HG03457 (cell line): ENCODE measurements at regions not wholly inside any gene's neighbourhood (a gene's known extent, or its start where the extent isn't known, plus 50 kb on each side); places are given as distances from the start of the nearest gene placed in this dataset.

Experiments
- ATAC-seq: cut with Tn5 transposase; IDR thresholded peaks from one replicate; pipeline ENCODE4 v1.9.1; 2021; ENCODE audit warnings: moderate number of reproducible peaks; ENCODE audit not compliant: unreplicated experiment

DNA sequence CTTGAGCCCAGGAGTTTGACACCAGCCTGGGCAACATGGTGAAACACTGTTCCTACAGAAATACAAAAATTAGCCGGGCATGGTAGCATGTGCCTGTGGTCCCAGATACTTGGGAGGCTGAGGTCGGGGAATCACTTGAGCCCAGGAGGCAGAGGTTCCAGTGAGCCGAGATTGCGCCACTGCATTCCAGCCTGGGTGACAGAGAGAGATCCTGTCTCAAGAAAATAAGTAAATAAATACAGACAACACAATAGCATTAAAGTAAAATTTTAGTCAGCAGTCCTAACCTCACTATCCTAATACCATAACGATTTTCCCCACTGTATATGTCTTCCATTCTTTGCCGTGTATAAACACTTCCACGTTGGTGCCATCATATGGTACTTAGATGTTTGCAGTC, 83.0 kb upstream of the MBOAT2 start:
- ATAC-seq = no peak

DNA sequence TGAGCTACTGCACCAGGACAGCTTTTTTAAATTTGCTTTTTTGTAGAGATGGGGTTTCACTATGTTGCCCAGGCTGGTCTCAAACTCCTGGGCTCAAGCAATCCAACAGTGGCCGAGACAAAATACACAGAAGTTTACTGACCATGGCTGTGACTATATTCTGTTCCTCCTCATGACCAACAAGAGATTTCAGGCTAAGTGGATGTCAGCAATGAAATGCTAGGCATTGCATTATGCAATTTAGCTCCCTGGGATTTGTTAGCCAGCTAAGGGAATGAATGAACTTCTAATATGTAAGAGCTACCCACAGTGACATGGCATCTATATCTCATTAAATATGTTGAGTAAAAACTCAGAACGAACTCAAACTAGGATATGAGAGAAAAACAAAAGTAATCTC, 81.9 kb upstream of the MBOAT2 start:
- no peak for ATAC-seq

DNA sequence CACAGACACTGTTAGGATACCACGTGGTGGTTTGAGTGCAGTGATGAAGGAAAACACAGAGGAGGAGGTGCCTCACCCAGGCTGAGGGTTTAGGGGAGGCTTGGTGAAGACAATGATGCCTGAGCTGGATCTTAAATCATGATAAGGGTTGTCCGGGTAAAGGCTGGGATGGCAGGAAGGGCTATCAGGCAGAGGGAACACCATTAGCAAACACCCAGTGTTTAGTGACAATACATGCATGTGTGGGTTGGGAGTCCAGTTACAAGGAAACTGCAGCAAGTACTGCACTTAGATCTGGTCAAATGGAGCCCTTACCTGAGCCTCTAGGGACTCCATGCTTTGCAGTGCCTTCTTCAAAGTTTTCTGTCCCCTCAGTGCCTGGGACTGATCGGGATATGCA, 79.8 kb upstream of the MBOAT2 start:
- no peak for ATAC-seq

DNA sequence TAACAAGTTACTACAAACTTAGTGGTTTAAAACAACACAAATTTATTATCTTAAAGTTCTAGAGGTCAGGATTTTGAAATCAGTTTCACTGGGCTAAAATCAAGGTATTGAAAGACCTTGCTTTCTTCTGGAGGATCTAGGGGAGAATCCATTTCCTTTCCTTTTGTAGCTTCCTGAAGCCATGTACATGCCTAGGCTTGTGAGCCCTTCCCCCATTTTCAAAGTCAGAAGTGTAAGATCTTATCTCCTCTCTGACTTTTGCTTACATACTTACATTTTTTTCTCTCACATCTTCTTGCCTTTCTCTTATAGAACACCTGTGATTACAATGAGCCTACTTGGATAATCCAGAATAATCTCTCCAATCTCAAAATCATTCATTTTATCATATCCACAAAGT, 78.7 kb upstream of the MBOAT2 start:
- no peak for ATAC-seq

DNA sequence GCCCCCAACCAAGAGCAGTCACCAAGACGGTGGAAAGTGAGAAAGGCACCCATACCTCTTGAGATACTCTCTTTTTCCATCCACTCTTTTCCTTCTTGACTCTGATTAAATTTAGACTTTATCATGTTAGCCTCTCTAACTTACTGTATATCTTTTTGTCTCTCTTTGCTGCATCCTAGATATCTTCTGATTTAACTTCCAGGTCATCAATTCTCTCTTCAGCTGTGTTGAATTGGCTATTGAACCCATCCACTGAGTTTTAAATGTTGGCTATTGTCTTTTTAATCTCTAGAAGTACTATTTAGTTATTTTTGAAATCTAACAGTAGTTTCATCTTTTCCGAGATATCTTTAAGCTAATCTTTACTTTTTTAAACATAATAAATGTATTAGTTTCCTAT, 78.3 kb upstream of the MBOAT2 start:
- ATAC-seq = no peak

DNA sequence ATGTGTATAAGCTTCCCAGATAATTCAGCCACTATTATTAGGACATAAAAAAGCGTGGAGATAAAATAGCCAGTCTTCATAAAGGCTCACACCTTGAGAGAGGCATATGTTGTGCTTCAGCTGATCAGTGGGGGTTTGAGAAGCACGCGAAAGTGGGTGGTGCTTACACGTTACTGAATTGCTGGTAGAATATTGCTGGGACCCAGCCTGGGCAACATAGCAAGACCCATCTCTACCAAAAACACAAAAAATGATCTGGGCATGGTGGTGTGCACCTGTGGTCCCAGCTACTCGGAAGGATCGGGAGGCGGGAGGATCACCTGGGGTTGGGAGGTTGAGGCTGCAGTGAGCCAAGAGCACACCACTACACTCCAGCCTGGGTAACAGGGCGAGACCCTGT, 74.9 kb upstream of the MBOAT2 start:
- ATAC-seq = no peak

DNA sequence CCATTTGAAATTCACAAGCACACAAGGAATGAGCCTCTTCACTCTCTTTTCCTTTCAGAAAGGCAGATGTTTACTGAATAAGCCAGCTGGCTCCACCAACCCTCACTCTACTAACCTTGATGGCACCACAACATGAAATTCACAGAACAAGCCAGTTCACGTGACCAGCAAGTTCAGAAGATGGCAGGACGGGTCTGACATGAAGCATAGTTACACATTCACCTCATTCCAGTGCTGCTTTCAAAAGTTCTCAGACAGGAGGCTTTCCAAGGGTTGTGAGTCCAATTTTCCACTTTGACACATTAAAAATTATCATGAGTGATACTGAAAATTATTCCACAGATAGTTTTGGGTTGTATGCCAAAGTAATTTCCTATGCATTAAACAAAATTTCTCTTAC, 74.2 kb upstream of the MBOAT2 start:
- no peak for ATAC-seq

DNA sequence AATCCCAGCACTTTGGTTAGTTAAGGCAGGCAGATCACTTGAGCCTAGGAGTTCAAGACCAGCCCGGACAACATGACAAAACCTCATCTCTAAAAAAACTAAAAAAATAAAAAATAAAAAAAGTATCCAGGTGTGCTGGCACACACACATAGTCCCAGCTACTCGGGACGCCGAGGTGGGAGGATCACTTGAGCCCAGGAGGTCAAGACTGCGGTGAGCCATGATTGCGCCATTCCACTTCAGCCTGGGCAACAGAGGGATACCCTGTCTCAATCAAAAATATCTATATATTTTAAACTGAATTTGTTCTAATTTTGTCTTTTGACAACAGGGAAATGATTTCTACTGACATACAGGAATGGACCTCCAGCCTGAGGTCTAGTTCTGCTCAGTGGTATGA, 73.3 kb upstream of the MBOAT2 start:
- ATAC-seq = no peak

DNA sequence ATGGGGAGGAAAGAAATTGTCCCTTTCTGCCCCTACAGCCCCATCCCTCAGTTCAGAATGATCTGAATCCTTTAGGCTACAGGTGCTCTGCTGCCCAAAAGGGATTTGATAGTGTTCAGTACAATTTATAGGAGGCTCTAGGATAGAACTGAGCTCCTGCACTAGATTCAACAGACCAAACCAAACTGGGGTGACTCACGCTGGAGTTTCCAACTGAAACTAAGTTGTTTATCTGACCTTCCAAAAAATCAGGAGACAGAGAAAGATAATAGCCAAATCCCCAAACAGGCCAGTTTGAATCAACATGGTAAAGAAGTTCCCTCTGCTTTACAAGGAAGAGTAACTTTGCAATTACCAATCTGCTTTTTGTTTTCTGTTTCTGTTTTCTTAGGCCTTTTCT, 72.7 kb upstream of the MBOAT2 start:
- ATAC-seq = no peak

DNA sequence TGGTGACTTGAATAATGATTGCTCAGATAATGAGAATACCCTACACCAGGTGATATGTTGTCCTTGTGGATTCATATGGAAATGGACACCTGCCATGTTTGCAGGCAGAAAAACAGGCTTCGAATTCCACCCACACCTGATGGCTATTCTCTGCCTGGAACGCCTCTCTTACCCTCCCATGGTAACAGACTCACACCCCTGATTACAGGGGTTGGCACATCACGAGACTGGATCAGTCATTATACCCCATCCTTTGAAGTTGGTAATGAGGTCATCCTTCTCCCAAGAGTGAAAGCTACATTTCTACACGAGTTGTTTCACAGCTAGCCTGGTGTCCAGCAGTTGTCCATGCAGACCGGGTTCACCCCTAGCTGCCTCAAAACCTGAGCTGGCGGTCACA, 71.4 kb upstream of the MBOAT2 start:
- no peak for ATAC-seq

DNA sequence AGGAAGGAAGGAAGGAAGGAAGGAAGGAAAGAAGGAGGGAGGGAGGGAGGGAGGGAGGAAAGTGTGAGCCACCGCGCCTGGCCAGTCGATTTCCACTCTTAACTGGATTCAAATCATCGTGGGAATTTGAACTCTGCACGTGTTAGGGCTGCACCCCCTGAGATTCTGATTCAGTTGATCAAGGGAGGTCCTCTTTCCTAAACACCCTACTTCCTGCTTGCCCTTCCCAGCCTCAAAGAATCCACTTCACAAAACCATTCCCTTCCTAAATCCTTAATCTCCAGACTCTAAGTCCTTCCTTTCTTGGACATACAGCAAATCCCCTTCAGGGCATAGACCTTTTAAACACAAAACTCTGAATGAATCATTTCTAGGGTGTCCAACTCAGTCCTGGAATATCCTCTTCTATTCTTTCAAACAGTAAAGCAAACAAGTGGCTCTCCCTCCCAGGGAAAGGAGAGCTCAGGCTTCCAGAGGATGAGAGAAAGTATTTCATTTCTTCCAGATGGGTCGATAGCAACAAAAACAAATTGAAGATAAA, 68.2 kb upstream of the MBOAT2 start:
- ATAC-seq = no peak

DNA sequence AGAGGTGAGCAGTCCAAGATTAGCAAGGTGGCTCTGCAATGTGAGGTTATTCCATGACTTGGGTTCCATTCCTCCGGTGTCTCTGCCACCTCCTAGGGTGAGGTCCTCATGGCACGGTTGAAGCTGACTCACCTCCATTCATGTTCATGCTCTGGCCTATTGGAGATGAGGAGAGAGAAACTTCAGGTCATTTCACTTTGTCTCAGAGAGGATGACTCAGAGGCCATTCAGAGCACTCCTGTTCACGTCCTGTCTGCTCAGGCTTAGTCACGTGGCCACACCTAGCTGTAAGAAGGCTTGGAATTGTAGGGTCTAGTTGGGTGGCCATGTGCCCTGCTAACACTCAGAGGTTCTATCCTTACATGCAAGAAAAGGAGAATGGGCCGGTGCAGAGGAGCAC, 67.5 kb upstream of the MBOAT2 start:
- ATAC-seq = no peak

DNA sequence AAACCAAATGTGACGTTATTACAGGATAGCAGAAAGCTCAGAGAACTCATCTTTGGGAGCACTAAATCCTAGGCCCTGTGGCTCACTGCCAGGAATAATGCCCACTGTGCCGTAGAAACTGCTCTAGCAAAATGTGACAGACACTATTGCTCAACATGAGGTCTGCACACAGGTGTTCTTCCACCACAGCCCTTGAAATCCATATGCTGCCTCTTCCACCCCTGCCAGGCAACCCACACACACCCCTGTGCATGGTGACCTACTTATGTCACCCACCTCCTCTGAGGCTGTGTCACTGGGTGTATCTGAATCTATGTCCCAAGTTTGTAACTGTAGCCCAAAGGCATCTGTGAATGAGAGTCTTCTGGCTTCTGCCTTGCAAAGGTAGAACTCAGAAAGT, 66.1 kb upstream of the MBOAT2 start:
- ATAC-seq = no peak

DNA sequence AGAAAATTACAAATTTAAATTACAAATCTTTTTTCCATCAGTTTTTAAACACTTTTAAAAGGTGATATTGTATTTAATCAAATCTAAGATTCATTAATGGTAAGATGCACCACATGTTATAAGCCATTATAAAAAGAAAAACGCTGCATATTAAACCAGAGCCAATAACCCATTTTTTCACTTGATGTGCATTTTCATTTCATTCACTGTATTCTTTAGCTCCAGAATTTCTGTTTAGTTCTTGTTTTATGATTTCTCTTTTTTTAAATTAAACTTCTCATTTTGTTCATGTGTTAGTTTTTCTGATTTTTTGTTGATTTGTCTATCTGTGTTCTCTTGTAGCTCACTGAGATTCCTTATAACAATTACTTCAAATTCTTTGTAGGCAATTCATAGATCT, 62.4 kb upstream of the MBOAT2 start:
- ATAC-seq = no peak

DNA sequence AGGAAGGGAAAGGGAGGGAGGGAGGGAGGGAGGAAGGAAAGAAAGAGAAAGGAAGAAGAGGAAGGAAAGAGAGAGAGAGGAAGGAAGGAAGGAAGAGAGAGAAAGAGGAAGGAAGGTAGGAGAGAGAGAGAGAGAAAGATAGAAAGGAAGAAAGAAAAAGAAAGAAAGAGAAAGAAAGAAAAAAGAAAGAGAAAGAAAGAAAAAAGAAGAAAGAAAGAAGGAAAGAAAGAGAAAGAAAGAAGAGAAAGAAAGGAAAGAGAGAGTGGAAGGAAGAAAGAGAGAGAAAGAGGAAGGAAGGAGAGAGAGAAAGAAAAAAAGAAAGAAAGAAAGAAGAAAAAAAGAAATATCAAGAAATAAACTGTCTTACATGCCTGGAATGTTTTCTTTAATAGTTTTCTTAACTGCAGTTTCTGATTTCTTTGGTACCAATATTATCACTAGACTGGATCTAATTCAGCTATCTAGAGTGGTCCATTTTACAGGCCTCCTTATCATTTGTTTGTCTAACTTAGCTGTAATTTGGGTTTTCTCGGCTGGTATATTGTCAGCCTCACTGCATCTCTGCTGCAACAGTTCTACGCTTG, 59.6 kb upstream of the MBOAT2 start:
- ATAC-seq = no peak

DNA sequence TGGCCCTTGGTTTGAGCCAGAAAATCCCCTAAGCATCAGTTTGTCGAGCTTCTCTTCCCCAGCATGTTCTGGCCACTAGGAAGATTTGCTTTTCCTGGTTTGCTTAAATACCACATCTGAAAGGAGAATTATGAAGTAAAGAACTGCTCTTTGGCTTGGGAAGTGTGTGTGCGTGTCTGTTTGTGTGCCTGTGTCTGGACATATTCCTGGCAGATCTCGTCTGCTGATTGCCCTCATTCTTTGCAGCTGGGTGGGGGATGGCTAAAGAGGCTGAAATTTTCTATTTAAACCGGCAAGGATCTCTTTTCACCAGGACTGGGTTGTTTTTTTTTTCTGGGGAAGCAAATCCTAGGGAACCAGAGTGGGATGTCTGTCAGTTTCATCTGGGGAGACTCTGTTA, 57.3 kb upstream of the MBOAT2 start:
- no peak for ATAC-seq

DNA sequence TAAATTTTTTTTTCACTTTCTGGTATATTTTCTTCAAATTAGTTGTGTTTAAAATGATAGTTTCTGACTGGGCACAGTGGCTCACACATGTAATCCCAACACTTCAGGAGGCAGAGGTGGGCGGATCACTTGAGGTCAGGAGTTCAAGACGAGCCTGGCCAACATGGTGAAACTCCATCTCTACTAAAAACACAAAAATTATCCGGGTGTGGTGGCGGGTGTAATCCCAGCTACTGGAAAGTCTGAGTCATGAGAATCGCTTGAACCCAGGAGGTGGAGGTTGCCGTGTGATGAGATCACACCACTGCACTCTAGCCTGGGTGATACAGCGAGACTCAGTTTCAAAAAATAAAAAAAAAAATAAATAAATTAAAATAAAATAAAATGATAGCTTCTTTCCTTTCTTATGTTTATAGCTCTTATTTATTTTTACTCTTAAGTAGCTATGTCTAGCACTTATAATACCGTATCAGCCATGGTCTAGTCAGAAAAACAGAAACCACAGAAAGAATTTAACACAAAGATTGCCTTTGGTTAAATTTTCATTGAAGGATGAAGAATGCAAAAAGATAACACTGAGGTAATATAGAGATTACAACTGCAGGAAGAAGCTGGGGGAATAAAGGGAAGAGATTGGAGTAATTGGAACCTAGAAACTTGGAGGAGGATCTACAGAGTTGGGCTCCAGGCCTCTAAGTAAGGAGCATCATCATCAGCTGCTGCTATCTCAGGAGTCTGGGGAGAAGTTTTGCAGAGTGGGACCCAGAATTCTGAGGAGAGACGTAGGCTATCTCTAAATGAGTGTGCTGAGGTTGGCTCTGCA, 54.7 kb upstream of the MBOAT2 start:
- no peak for ATAC-seq

DNA sequence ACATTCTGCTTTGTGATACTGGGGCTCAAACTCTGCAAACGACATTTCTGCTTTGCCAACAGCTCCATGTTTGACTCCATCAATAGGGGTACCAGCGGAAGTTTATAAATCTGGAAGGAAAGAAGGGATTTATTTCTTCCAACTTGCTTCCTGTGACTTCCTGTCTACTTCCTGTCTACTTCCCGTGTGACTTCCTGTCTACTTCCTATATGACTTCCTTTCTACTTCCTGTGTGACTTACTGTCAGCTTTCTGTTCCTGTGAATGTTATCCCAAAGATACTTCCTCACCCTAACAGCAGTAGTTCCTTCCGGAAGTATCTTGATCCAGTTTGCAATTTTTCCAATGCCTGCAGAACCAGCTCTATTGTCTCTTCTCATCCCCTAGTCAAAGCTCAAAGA, 52.0 kb upstream of the MBOAT2 start:
- no peak for ATAC-seq

DNA sequence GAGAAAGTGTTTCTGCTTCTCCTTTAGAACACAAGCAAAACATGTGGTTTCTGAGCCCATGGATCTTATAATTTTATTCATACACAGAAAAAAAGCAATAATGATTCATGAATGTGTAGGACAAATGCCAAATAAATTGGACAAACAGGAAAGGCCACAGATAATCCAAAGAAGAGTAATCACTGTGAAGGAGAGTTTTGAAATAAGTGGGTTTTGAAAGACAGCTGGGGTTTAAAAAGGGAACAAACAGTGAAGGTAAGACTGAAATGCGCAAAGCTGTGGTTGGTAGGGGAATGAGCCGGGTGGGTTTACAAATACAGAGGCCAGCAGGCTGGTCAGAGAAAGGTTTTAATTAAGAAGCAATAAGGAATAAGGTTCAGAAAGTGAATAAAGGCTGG, 50.0 kb upstream of the MBOAT2 start:
- ATAC-seq = no peak
